BLaER1 treated with 17β-estradiol and CSF1 and Interleukin-3, amounts not matched to agents 10 nM and 100 nM (cell line): ENCODE measurements at regions not wholly inside any gene's neighbourhood (a gene's known extent, or its start where the extent isn't known, plus 50 kb on each side); places are given as distances from the start of the nearest gene placed in this dataset.
A peak's percentile ranks its signal among the peaks of the same experiment; 100 is the strongest.
"Not testable (repeated sequence)": the region's sequence is repeated elsewhere in the genome, so short reads cannot be mapped to it uniquely, and the experiment has no call there.

ENCODE experiments used
- H3K27ac ChIP-seq, 11 experiments: shearing (Covaris generic); formaldehyde crosslinking; 2 replicates each; pipeline ENCODE4 v1.8.1; 2022
- H3K27me3 ChIP-seq, 11 experiments: shearing (Covaris generic); formaldehyde crosslinking; 2 replicates each; pipeline ENCODE4 v1.8.1; 2022
- H3K36me3 ChIP-seq, 11 experiments: shearing (Covaris generic); formaldehyde crosslinking; 2 replicates each; pipeline ENCODE4 v1.8.1; 2022
- H3K4me1 ChIP-seq, 10 experiments: shearing (Covaris generic); formaldehyde crosslinking; 2 replicates each; pipeline ENCODE4 v1.8.1; 2022
- H3K4me2 ChIP-seq, 11 experiments: shearing (Covaris generic); formaldehyde crosslinking; 2 replicates each; pipeline ENCODE4 v1.8.1; 2022
- H3K4me3 ChIP-seq, 10 experiments: shearing (Covaris generic); formaldehyde crosslinking; 2 replicates each; pipeline ENCODE4 v1.8.1; 2022
- H3K9ac ChIP-seq, 11 experiments: shearing (Covaris generic); formaldehyde crosslinking; 2 replicates each; pipeline ENCODE4 v1.8.1; 2022
- H3K9me3 ChIP-seq, 11 experiments: shearing (Covaris generic); formaldehyde crosslinking; replicated peaks in 1 of 11; 2 replicates each; pipeline ENCODE4 v1.8.1; 2022
- H4K20me1 ChIP-seq, 11 experiments: shearing (Covaris generic); formaldehyde crosslinking; 2 replicates each; pipeline ENCODE4 v1.8.1; 2022
- Cebpa-rat ChIP-seq, 11 experiments: shearing (Covaris generic); IDR thresholded peaks; 2 replicates each; pipeline ENCODE4 v1.8.1; 2022

GRCh38 chr20:22823119-22823518 lies 212.0 kb upstream of the SSTR4 start:
- H3K9ac ChIP-seq, result no peak overlapping the region
- TF ChIP-seq Cebpa-rat (IDR thresholded peaks at IDR 0.05), result no peak
- no peaks in the 10 kb centered on the region for H3K27me3 ChIP-seq
- no peak overlapping the region; a peak in 1 of 22 replicates for H3K4me2 ChIP-seq
- H3K4me3 ChIP-seq, result no peak overlapping the region
- no peaks in the 10 kb centered on the region for H4K20me1 ChIP-seq
- no peaks in the 10 kb centered on the region for H3K36me3 ChIP-seq
- no peaks in the 10 kb centered on the region for H3K9me3 ChIP-seq
- H3K27ac ChIP-seq, result no peak overlapping the region
- peaks cover 0 to 12% (median 7%) of the 10 kb centered on the region in 10 experiments; a peak in 11 of 20 replicates for H3K4me1 ChIP-seq

- peak overlapping the region in 5 of 11 experiments; percentile 5 to 42 (median 16); a peak in 7 of 22 replicates for H3K4me2 ChIP-seq
- peaks cover 0 to 12% (median 7%) of the 10 kb centered on the region in 10 experiments; a peak in 11 of 20 replicates for H3K4me1 ChIP-seq
- TF ChIP-seq Cebpa-rat (IDR thresholded peaks at IDR 0.05), result no peak
- H3K9me3 ChIP-seq, result no peaks in the 10 kb centered on the region
- no peak overlapping the region for H3K4me3 ChIP-seq
- no peaks in the 10 kb centered on the region for H4K20me1 ChIP-seq
- H3K36me3 ChIP-seq, result no peaks in the 10 kb centered on the region
- H3K27ac ChIP-seq, result no peak overlapping the region
- no peak overlapping the region for H3K9ac ChIP-seq
- H3K27me3 ChIP-seq, result no peaks in the 10 kb centered on the region
Observed at GRCh38 chr20:22824077-22824476, 211.0 kb upstream of the SSTR4 start.

DNA sequence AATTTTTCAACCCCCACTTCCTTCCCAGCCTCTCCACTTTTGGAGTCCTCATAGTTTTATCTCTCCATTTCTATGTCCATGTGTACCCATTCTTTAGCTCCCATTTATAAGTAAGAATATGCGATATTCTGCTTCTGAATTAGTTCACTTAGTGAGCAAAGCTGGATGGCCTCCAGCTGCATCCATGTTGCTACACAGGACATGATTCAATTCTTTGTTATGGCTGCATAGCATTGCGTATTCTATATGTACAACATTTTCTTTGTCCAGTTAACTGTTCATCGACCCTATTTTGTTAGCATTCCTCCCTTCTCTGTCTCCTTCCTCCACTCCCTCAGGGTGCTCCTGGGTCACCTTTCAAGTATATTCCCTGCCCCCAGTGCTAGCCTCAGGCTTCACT lies 210.0 kb upstream of the SSTR4 start:
- Histone ChIP-seq H3K4me2 (no peak overlapping the region), H3K4me3 (no peak overlapping the region), H3K9ac (no peak overlapping the region), H3K4me1 (peaks cover 0 to 12% (median 7%) of the 10 kb centered on the region in 10 experiments; a peak in 11 of 20 replicates), H3K27ac (no peak overlapping the region), H3K9me3 (no peaks in the 10 kb centered on the region), H3K36me3 (no peaks in the 10 kb centered on the region), H3K27me3 (no peaks in the 10 kb centered on the region), H4K20me1 (no peaks in the 10 kb centered on the region)
- no peak for TF ChIP-seq Cebpa-rat (IDR thresholded peaks at IDR 0.05)

- Histone ChIP-seq H3K27ac (no peak overlapping the region), H4K20me1 (no peaks in the 10 kb centered on the region), H3K4me3 (no peak overlapping the region), H3K4me1 (peaks cover 0 to 12% (median 7%) of the 10 kb centered on the region in 10 experiments; a peak in 11 of 20 replicates), H3K9me3 (peaks cover 0 to under 1% (median 0%) of the 10 kb centered on the region in 11 experiments; a peak in 2 of 22 replicates), H3K4me2 (no peak overlapping the region), H3K9ac (no peak overlapping the region), H3K36me3 (no peaks in the 10 kb centered on the region), H3K27me3 (no peaks in the 10 kb centered on the region)
- no peak for TF ChIP-seq Cebpa-rat (IDR thresholded peaks at IDR 0.05)
Observed at GRCh38 chr20:22825546-22825945, 209.6 kb upstream of the SSTR4 start.

GRCh38 chr20:22826306-22827230 lies 208.5 kb upstream of the SSTR4 start:
- Histone ChIP-seq H3K9me3 (peaks cover 0 to 5% (median 0%) of the 10 kb centered on the region in 11 experiments; a peak in 2 of 22 replicates), H3K4me2 (no peak overlapping the region), H3K9ac (no peak overlapping the region), H3K4me1 (peaks cover 0 to 12% (median 7%) of the 10 kb centered on the region in 10 experiments; a peak in 11 of 20 replicates), H3K36me3 (no peaks in the 10 kb centered on the region), H3K27ac (no peak overlapping the region), H4K20me1 (no peaks in the 10 kb centered on the region), H3K4me3 (no peak overlapping the region), H3K27me3 (no peaks in the 10 kb centered on the region)
- no peak for TF ChIP-seq Cebpa-rat (IDR thresholded peaks at IDR 0.05)

GRCh38 chr20:22827916-22828315 lies 207.2 kb upstream of the SSTR4 start:
- Histone ChIP-seq H3K27me3 (no peaks in the 10 kb centered on the region), H3K9me3 (peaks cover 0 to 5% (median 0%) of the 10 kb centered on the region in 11 experiments; a peak in 2 of 22 replicates)

GRCh38 chr20:22829356-22829755 lies 205.8 kb upstream of the SSTR4 start:
- Histone ChIP-seq H3K36me3 (no peaks in the 10 kb centered on the region), H3K4me1 (peaks cover 0 to 3% (median 0%) of the 10 kb centered on the region in 10 experiments; a peak in 3 of 20 replicates), H3K4me2 (no peak overlapping the region), H3K4me3 (no peak overlapping the region), H4K20me1 (no peaks in the 10 kb centered on the region), H3K27ac (no peak overlapping the region), H3K9ac (no peak overlapping the region), H3K9me3 (peaks cover 0 to 5% (median 0%) of the 10 kb centered on the region in 11 experiments; a peak in 2 of 22 replicates), H3K27me3 (no peaks in the 10 kb centered on the region)
- no peak for TF ChIP-seq Cebpa-rat (IDR thresholded peaks at IDR 0.05)

More at GRCh38 chr20:22827916-22828315, 207.2 kb upstream of the SSTR4 start:
- Histone ChIP-seq H3K4me3 (no peak overlapping the region), H3K4me1 (peaks cover 0 to 12% (median 7%) of the 10 kb centered on the region in 10 experiments; a peak in 11 of 20 replicates), H3K36me3 (no peaks in the 10 kb centered on the region), H3K27ac (no peak overlapping the region), H4K20me1 (no peaks in the 10 kb centered on the region), H3K9ac (no peak overlapping the region), H3K4me2 (no peak overlapping the region)
- no peak for TF ChIP-seq Cebpa-rat (IDR thresholded peaks at IDR 0.05)

GRCh38 chr20:22830138-22830537 lies 205.0 kb upstream of the SSTR4 start:
- H3K4me3 ChIP-seq, result no peak overlapping the region
- H3K4me1 ChIP-seq, result no peaks in the 10 kb centered on the region
- H3K27ac ChIP-seq, result no peak overlapping the region
- no peaks in the 10 kb centered on the region for H3K36me3 ChIP-seq
- H3K9me3 ChIP-seq, result peaks cover 0 to 5% (median 0%) of the 10 kb centered on the region in 11 experiments; a peak in 2 of 22 replicates
- H3K4me2 ChIP-seq, result no peak overlapping the region
- no peak for TF ChIP-seq Cebpa-rat (IDR thresholded peaks at IDR 0.05)
- no peak overlapping the region for H3K9ac ChIP-seq
- H3K27me3 ChIP-seq, result no peaks in the 10 kb centered on the region
- no peaks in the 10 kb centered on the region for H4K20me1 ChIP-seq

- H3K27ac ChIP-seq, H3K9ac ChIP-seq, H3K27me3 ChIP-seq, H4K20me1 ChIP-seq, H3K4me2 ChIP-seq, H3K4me1 ChIP-seq, H3K9me3 ChIP-seq, H3K4me3 ChIP-seq, H3K36me3 ChIP-seq: not testable (repeated sequence)
Observed at GRCh38 chr20:22830715-22831114, 204.4 kb upstream of the SSTR4 start.
